ENCODE measurements at regions not wholly inside any gene's neighbourhood (a gene's known extent, or its start where the extent isn't known, plus 50 kb on each side); places are given as distances from the start of the nearest gene placed in this dataset.
A peak's percentile ranks its signal among the peaks of the same experiment; 100 is the strongest.

DNA sequence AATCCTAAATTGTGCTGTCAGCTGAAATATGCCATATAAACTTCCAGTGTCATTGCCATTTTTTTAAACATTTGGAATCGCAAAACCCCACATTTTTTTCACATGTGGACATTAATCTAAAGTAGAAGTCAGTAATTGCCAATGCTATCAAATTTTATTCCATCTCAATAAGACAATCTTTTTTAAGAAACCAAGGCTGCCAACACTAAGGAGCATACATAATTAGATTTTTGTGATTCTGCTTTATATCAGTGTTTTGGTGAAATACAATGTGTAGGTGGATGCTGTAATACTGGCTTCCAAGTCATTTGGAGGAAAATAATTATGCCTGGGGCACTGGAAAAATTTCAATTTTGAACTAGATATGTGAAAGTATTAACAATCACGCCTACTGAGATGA lies 256.7 kb downstream of the ZPLD1 start:
- TF ChIP-seq TCF4 (CRISPR knock-in tag; IDR thresholded peaks at IDR 0.05; ENCODE audit: borderline replicate concordance), result peak; percentile 54; the same call in 1 of the 2 replicates
- no peak for TF ChIP-seq OSR1 (CRISPR knock-in tag; IDR thresholded peaks at IDR 0.05)
- TF ChIP-seq ZNF70 (CRISPR knock-in tag; IDR thresholded peaks at IDR 0.05), result no peak
- TF ChIP-seq CSDC2 (CRISPR knock-in tag; IDR thresholded peaks at IDR 0.05), result no peak
- no peak for TF ChIP-seq ARNTL (CRISPR knock-in tag; IDR thresholded peaks at IDR 0.05; ENCODE audit: borderline replicate concordance, low read depth)
- TF ChIP-seq ZFP30 (CRISPR knock-in tag; IDR thresholded peaks at IDR 0.05), result no peak
- TF ChIP-seq, protein P1, sequence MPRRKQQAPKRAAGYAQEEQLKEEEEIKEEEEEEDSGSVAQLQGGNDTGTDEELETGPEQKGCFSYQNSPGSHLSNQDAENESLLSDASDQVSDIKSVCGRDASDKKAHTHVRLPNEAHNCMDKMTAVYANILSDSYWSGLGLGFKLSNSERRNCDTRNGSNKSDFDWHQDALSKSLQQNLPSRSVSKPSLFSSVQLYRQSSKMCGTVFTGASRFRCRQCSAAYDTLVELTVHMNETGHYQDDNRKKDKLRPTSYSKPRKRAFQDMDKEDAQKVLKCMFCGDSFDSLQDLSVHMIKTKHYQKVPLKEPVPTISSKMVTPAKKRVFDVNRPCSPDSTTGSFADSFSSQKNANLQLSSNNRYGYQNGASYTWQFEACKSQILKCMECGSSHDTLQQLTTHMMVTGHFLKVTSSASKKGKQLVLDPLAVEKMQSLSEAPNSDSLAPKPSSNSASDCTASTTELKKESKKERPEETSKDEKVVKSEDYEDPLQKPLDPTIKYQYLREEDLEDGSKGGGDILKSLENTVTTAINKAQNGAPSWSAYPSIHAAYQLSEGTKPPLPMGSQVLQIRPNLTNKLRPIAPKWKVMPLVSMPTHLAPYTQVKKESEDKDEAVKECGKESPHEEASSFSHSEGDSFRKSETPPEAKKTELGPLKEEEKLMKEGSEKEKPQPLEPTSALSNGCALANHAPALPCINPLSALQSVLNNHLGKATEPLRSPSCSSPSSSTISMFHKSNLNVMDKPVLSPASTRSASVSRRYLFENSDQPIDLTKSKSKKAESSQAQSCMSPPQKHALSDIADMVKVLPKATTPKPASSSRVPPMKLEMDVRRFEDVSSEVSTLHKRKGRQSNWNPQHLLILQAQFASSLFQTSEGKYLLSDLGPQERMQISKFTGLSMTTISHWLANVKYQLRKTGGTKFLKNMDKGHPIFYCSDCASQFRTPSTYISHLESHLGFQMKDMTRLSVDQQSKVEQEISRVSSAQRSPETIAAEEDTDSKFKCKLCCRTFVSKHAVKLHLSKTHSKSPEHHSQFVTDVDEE (CRISPR knock-in tag; IDR thresholded peaks at IDR 0.05), result peak; percentile 33; the same call in 1 of the 2 replicates
- no peak for TF ChIP-seq PPARA (CRISPR knock-in tag; IDR thresholded peaks at IDR 0.05; ENCODE audit: borderline replicate concordance)
- TF ChIP-seq ZC3H10 (CRISPR knock-in tag; IDR thresholded peaks at IDR 0.05), result 0 out of 2 replicates have a peak, but pooled peaks have one; percentile 56
- no peak for TF ChIP-seq GLIS3 (CRISPR knock-in tag; IDR thresholded peaks at IDR 0.05)
- TF ChIP-seq ZNF8 (CRISPR knock-in tag; IDR thresholded peaks at IDR 0.05), result no peak
- TF ChIP-seq ISL1 (CRISPR knock-in tag; IDR thresholded peaks at IDR 0.05), result peak; percentile 94
- TF ChIP-seq, protein P2, sequence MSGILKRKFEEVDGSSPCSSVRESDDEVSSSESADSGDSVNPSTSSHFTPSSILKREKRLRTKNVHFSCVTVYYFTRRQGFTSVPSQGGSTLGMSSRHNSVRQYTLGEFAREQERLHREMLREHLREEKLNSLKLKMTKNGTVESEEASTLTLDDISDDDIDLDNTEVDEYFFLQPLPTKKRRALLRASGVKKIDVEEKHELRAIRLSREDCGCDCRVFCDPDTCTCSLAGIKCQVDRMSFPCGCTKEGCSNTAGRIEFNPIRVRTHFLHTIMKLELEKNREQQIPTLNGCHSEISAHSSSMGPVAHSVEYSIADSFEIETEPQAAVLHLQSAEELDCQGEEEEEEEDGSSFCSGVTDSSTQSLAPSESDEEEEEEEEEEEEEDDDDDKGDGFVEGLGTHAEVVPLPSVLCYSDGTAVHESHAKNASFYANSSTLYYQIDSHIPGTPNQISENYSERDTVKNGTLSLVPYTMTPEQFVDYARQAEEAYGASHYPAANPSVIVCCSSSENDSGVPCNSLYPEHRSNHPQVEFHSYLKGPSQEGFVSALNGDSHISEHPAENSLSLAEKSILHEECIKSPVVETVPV (CRISPR knock-in tag; IDR thresholded peaks at IDR 0.05), result no peak
- TF ChIP-seq, protein P3, sequence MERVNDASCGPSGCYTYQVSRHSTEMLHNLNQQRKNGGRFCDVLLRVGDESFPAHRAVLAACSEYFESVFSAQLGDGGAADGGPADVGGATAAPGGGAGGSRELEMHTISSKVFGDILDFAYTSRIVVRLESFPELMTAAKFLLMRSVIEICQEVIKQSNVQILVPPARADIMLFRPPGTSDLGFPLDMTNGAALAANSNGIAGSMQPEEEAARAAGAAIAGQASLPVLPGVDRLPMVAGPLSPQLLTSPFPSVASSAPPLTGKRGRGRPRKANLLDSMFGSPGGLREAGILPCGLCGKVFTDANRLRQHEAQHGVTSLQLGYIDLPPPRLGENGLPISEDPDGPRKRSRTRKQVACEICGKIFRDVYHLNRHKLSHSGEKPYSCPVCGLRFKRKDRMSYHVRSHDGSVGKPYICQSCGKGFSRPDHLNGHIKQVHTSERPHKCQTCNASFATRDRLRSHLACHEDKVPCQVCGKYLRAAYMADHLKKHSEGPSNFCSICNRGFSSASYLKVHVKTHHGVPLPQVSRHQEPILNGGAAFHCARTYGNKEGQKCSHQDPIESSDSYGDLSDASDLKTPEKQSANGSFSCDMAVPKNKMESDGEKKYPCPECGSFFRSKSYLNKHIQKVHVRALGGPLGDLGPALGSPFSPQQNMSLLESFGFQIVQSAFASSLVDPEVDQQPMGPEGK (CRISPR knock-in tag; IDR thresholded peaks at IDR 0.05; ENCODE audit: borderline replicate concordance), result 0 out of 2 replicates have a peak, but pooled peaks have one; percentile 15
- no peak; the same call in 2 of the 3 replicates for ATAC-seq

DNA sequence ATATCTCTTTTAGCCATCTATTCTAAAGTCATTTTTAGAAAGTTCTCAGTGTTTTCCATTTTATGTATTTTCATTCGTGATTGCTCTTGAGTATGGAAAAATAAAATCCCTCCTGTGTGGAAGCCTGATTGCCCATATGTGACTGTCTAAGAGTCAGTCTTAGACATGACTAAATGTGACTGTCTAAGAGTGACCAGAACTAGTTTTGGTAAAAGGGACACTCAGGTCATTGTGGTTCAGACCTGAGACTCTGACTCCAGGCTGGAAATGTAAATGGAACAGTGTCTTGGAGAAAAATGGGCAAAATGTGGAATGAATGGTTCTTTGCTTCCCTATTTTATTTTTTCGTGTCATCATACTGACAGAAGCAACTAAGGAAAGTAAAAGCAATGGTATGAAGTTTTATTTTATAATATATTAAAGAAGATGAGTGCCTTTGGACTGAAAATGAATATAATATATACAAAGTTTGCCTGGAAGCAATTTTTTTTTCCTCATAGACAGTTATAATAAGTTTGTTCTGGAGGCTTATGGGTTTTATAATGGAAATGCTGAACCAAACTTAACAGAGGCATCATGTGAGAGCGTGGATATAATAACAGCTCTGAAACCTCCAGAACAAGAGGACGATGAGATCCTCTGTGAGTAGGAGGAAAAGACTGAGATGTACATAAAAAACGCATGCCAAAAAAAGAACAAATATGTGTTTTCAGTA lies 264.4 kb downstream of the ZPLD1 start:
- TF ChIP-seq CSDC2 (CRISPR knock-in tag; IDR thresholded peaks at IDR 0.05) (no peak), TCF4 (CRISPR knock-in tag; IDR thresholded peaks at IDR 0.05; ENCODE audit: borderline replicate concordance) (no peak), OSR1 (CRISPR knock-in tag; IDR thresholded peaks at IDR 0.05) (no peak), ISL1 (CRISPR knock-in tag; IDR thresholded peaks at IDR 0.05) (no peak), TOX (CRISPR knock-in tag; IDR thresholded peaks at IDR 0.05; ENCODE audit: borderline replicate concordance) (no peak), ARNTL (CRISPR knock-in tag; IDR thresholded peaks at IDR 0.05; ENCODE audit: borderline replicate concordance, low read depth) (no peak), ZC3H10 (CRISPR knock-in tag; IDR thresholded peaks at IDR 0.05) (no peak), GLIS3 (CRISPR knock-in tag; IDR thresholded peaks at IDR 0.05) (no peak), ESRRG (CRISPR knock-in tag; IDR thresholded peaks at IDR 0.05) (no peak), ZFP30 (CRISPR knock-in tag; IDR thresholded peaks at IDR 0.05) (no peak), BACH2 (CRISPR knock-in tag; IDR thresholded peaks at IDR 0.05; ENCODE audit: borderline replicate concordance) (no peak), ZNF565 (CRISPR knock-in tag; conservative IDR thresholded peaks at IDR 0.05; ENCODE audit: low read depth) (no peak), SNAI2 (CRISPR knock-in tag; IDR thresholded peaks at IDR 0.05) (no peak), ZNF8 (CRISPR knock-in tag; IDR thresholded peaks at IDR 0.05) (no peak)
- TF ChIP-seq, protein P3 (CRISPR knock-in tag; IDR thresholded peaks at IDR 0.05; ENCODE audit: borderline replicate concordance), result no peak
- TF ChIP-seq, protein P4, sequence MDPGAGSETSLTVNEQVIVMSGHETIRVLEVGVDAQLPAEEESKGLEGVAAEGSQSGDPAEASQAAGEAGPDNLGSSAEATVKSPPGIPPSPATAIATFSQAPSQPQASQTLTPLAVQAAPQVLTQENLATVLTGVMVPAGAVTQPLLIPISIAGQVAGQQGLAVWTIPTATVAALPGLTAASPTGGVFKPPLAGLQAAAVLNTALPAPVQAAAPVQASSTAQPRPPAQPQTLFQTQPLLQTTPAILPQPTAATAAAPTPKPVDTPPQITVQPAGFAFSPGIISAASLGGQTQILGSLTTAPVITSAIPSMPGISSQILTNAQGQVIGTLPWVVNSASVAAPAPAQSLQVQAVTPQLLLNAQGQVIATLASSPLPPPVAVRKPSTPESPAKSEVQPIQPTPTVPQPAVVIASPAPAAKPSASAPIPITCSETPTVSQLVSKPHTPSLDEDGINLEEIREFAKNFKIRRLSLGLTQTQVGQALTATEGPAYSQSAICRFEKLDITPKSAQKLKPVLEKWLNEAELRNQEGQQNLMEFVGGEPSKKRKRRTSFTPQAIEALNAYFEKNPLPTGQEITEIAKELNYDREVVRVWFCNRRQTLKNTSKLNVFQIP (CRISPR knock-in tag; IDR thresholded peaks at IDR 0.05; ENCODE audit: borderline replicate concordance, low read depth), result no peak
- ATAC-seq, result no peak
